ENCODE measurements at regions not wholly inside any gene's neighbourhood (a gene's known extent, or its start where the extent isn't known, plus 50 kb on each side); places are given as distances from the start of the nearest gene placed in this dataset.

- no peak overlapping the region for H3K4me3 ChIP-seq (ENCODE audit: insufficient read length, low read depth)
- H3K9me3 ChIP-seq (ENCODE audit: insufficient read depth, low read length), result no peaks in the 10 kb centered on the region
- H3K36me3 ChIP-seq (ENCODE audit: insufficient read depth, insufficient read length, low read length), result no peaks in the 10 kb centered on the region
- H3K4me1 ChIP-seq (ENCODE audit: insufficient read depth, insufficient read length), result no peaks in the 10 kb centered on the region
- TF ChIP-seq ZNF274 (IDR thresholded peaks at IDR 0.05; ENCODE audit: low read depth, low read length) (no peak), SUZ12 (IDR thresholded peaks at IDR 0.05; ENCODE audit: extremely low read depth, insufficient read depth, insufficient read length) (no peak), YY1 (IDR thresholded peaks at IDR 0.05; ENCODE audit: insufficient read depth, insufficient read length) (no peak)
- no peak for DNase-seq (ENCODE audit: low read depth, low spot score)
- H3K9ac ChIP-seq (ENCODE audit: insufficient read length, low read depth), result no peak overlapping the region
- H3K27me3 ChIP-seq (ENCODE audit: insufficient read depth, insufficient read length), result no peaks in the 10 kb centered on the region
Measured at GRCh38 chr18:56196495-56197225, 441.7 kb downstream of the TXNL1 start.

DNA sequence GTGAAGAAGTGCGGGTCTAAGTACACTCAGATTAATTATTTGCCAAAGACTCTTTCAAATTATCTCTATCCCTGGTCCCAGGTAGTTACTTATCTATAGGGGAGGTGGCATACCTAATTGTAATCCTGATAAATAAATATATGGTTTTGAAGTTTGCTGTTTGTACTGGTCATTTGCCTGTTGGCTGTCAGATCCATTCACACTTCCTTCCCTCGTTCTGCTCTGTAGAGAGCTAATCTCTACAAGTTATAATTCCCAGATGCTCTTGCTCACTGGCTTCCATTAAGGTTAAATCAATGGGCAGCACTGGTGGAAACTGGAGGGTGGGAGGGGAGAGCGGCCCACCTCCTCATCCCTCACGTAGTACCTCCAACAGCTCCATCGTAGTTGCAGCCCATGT lies 447.1 kb downstream of the TXNL1 start:
- no peak overlapping the region for H3K4me3 ChIP-seq (ENCODE audit: insufficient read length, low read depth)
- H3K9me3 ChIP-seq (ENCODE audit: insufficient read depth, low read length), result no peaks in the 10 kb centered on the region
- TF ChIP-seq SUZ12 (IDR thresholded peaks at IDR 0.05; ENCODE audit: extremely low read depth, insufficient read depth, insufficient read length), result no peak
- no peak for TF ChIP-seq YY1 (IDR thresholded peaks at IDR 0.05; ENCODE audit: insufficient read depth, insufficient read length)
- TF ChIP-seq ZNF274 (IDR thresholded peaks at IDR 0.05; ENCODE audit: low read depth, low read length), result no peak
- DNase-seq (ENCODE audit: low read depth, low spot score), result no peak
- no peaks in the 10 kb centered on the region for H3K4me1 ChIP-seq (ENCODE audit: insufficient read depth, insufficient read length)
- H3K27me3 ChIP-seq (ENCODE audit: insufficient read depth, insufficient read length), result no peaks in the 10 kb centered on the region
- H3K9ac ChIP-seq (ENCODE audit: insufficient read length, low read depth), result no peak overlapping the region
- no peaks in the 10 kb centered on the region for H3K36me3 ChIP-seq (ENCODE audit: insufficient read depth, insufficient read length, low read length)

DNA sequence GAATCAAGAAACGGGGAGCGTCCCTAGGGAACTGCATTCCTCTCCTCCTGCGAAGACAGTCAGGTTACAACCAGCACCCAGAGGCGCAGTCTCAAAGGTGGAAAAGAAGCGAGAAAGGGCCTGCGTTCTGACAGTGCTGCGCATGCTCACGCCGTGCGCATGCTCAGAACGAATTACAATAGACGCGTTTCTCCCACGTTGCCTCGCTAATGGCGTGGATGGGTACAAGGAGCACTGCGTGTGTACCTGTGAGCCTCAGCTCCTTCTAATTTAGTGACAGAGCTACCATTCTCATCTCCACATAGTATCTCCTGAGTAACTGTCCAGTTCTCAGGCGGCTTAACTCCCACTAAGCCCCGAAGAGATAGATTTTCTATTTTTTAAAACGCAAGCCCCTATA lies 448.8 kb downstream of the TXNL1 start:
- no peaks in the 10 kb centered on the region for H3K4me1 ChIP-seq (ENCODE audit: insufficient read depth, insufficient read length)
- H3K27me3 ChIP-seq (ENCODE audit: insufficient read depth, insufficient read length), result no peaks in the 10 kb centered on the region
- H3K9me3 ChIP-seq (ENCODE audit: insufficient read depth, low read length), result no peaks in the 10 kb centered on the region
- no peak overlapping the region for H3K4me3 ChIP-seq (ENCODE audit: insufficient read length, low read depth)
- H3K36me3 ChIP-seq (ENCODE audit: insufficient read depth, insufficient read length, low read length), result no peaks in the 10 kb centered on the region
- no peak for DNase-seq (ENCODE audit: low read depth, low spot score)
- TF ChIP-seq SUZ12 (IDR thresholded peaks at IDR 0.05; ENCODE audit: extremely low read depth, insufficient read depth, insufficient read length) (no peak), ZNF274 (IDR thresholded peaks at IDR 0.05; ENCODE audit: low read depth, low read length) (no peak), YY1 (IDR thresholded peaks at IDR 0.05; ENCODE audit: insufficient read depth, insufficient read length) (no peak)
- H3K9ac ChIP-seq (ENCODE audit: insufficient read length, low read depth), result no peak overlapping the region

DNA sequence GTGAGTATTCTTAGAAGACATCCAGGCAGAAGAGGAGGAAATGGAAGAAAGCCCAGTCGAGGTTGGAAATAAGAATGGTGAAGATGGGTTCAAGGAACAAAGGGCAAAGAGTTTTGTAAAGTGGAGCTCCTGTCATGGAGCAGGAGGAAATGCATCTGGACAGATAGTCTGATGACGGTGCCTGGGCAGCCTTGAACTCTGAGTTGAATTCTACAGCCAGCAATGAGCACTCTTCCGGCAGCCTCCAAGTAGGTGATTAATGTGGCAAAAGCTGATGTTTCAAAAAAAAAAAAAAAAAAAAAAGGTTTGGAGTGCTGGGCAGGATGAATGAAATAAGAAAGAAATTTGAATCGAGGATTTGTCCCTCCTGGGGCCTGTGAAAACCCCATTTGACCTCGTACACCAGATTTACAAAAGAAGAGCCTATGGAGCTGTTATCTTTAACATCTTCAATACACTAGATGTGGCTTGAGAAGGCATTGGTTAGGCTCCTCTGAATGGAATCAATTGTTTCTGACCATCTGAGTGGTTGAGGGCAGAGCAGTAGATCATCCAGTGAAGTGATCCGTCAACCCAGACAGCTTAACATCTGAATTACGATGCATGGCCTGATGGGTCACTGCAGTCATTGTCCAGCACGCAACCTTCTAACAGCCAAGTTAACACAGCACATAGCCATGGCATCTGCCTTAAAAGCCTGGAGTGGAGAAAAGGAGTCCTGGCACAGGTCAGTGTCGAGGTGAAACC lies 449.7 kb downstream of the TXNL1 start:
- TF ChIP-seq YY1 (IDR thresholded peaks at IDR 0.05; ENCODE audit: insufficient read depth, insufficient read length), result no peak
- no peak for TF ChIP-seq SUZ12 (IDR thresholded peaks at IDR 0.05; ENCODE audit: extremely low read depth, insufficient read depth, insufficient read length)
- TF ChIP-seq ZNF274 (IDR thresholded peaks at IDR 0.05; ENCODE audit: low read depth, low read length), result no peak
- no peak overlapping the region for H3K9ac ChIP-seq (ENCODE audit: insufficient read length, low read depth)
- H3K4me3 ChIP-seq (ENCODE audit: insufficient read length, low read depth), result no peak overlapping the region
- H3K9me3 ChIP-seq (ENCODE audit: insufficient read depth, low read length), result no peaks in the 10 kb centered on the region
- no peak for DNase-seq (ENCODE audit: low read depth, low spot score)
- no peaks in the 10 kb centered on the region for H3K27me3 ChIP-seq (ENCODE audit: insufficient read depth, insufficient read length)
- no peaks in the 10 kb centered on the region for H3K36me3 ChIP-seq (ENCODE audit: insufficient read depth, insufficient read length, low read length)
- no peaks in the 10 kb centered on the region for H3K4me1 ChIP-seq (ENCODE audit: insufficient read depth, insufficient read length)

DNA sequence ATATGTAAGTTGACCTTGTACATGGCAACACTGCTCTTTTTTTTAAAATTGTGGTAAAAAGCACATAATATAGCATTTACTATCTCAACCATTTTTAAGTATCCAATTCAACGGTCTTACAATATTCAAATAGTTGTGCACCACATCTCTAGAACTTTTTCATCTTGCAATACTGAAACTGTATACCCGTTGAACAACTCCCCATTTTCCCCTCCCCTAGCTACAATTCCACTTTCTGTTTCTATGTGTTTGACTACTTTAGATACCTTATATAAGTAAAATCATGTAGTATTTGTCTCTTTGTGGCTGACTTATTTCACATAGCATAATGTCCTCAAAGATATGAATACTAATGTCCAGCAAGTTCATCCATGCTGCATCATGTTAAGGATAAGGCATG lies 452.1 kb downstream of the TXNL1 start:
- Histone ChIP-seq H3K9me3 (ENCODE audit: insufficient read depth, low read length) (no peaks in the 10 kb centered on the region), H3K4me3 (ENCODE audit: insufficient read length, low read depth) (no peak overlapping the region), H3K27me3 (ENCODE audit: insufficient read depth, insufficient read length) (no peaks in the 10 kb centered on the region), H3K9ac (ENCODE audit: insufficient read length, low read depth) (no peak overlapping the region), H3K4me1 (ENCODE audit: insufficient read depth, insufficient read length) (no peaks in the 10 kb centered on the region), H3K36me3 (ENCODE audit: insufficient read depth, insufficient read length, low read length) (no peaks in the 10 kb centered on the region)
- TF ChIP-seq YY1 (IDR thresholded peaks at IDR 0.05; ENCODE audit: insufficient read depth, insufficient read length) (no peak), SUZ12 (IDR thresholded peaks at IDR 0.05; ENCODE audit: extremely low read depth, insufficient read depth, insufficient read length) (no peak), ZNF274 (IDR thresholded peaks at IDR 0.05; ENCODE audit: low read depth, low read length) (no peak)
- DNase-seq (ENCODE audit: low read depth, low spot score), result no peak

GRCh38 chr18:56185126-56185525 lies 453.3 kb downstream of the TXNL1 start:
- Histone ChIP-seq H3K9me3 (ENCODE audit: insufficient read depth, low read length) (no peaks in the 10 kb centered on the region), H3K4me3 (ENCODE audit: insufficient read length, low read depth) (no peak overlapping the region), H3K36me3 (ENCODE audit: insufficient read depth, insufficient read length, low read length) (no peaks in the 10 kb centered on the region), H3K27me3 (ENCODE audit: insufficient read depth, insufficient read length) (no peaks in the 10 kb centered on the region), H3K4me1 (ENCODE audit: insufficient read depth, insufficient read length) (no peaks in the 10 kb centered on the region), H3K9ac (ENCODE audit: insufficient read length, low read depth) (no peak overlapping the region)
- no peak for DNase-seq (ENCODE audit: low read depth, low spot score)
- no peak for TF ChIP-seq SUZ12 (IDR thresholded peaks at IDR 0.05; ENCODE audit: extremely low read depth, insufficient read depth, insufficient read length)
- TF ChIP-seq YY1 (IDR thresholded peaks at IDR 0.05; ENCODE audit: insufficient read depth, insufficient read length), result no peak
- no peak for TF ChIP-seq ZNF274 (IDR thresholded peaks at IDR 0.05; ENCODE audit: low read depth, low read length)

DNA sequence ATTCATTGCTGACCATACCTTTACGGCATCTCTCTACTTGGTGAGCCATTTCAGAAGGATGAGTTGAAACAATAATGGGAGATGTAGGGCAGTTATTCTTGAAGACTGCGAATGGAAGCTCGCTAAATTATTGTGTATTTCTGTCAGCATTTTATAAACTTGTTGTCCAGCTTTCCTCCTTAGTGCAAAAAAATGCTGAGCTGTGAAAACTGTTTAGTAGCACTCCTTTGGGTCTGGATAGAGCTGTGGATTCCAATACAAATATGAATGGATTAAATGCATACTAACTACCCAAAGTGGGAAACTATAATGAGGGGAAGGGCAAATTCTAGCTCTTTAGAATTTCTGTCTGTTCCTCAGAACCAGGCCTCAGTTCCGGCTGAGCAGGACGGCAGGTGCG lies 461.6 kb downstream of the TXNL1 start:
- Histone ChIP-seq H3K27me3 (ENCODE audit: insufficient read depth, insufficient read length) (no peaks in the 10 kb centered on the region), H3K36me3 (ENCODE audit: insufficient read depth, insufficient read length, low read length) (no peaks in the 10 kb centered on the region), H3K9me3 (ENCODE audit: insufficient read depth, low read length) (no peaks in the 10 kb centered on the region), H3K4me3 (ENCODE audit: insufficient read length, low read depth) (no peak overlapping the region), H3K4me1 (ENCODE audit: insufficient read depth, insufficient read length) (no peaks in the 10 kb centered on the region), H3K9ac (ENCODE audit: insufficient read length, low read depth) (no peak overlapping the region)
- DNase-seq (ENCODE audit: low read depth, low spot score), result no peak
- no peak for TF ChIP-seq SUZ12 (IDR thresholded peaks at IDR 0.05; ENCODE audit: extremely low read depth, insufficient read depth, insufficient read length)
- TF ChIP-seq ZNF274 (IDR thresholded peaks at IDR 0.05; ENCODE audit: low read depth, low read length), result no peak
- TF ChIP-seq YY1 (IDR thresholded peaks at IDR 0.05; ENCODE audit: insufficient read depth, insufficient read length), result no peak
